Neural progenitor cell (in vitro differentiated cells): ENCODE measurements at regions not wholly inside any gene's neighbourhood (a gene's known extent, or its start where the extent isn't known, plus 50 kb on each side); places are given as distances from the start of the nearest gene placed in this dataset.

Source experiments
- CTCF ChIP-seq: fragments of 200-600 bp; sonication (generic); IDR thresholded peaks from 2 replicates; pipeline ENCODE4 v1.5.1; 2017; ENCODE audit warnings: antibody characterized with exemption, mild to moderate bottlenecking
- EZH2 ChIP-seq: fragments of 200-600 bp; sonication (generic); IDR thresholded peaks from 2 replicates; pipeline ENCODE4 v1.6.1; 2017; ENCODE audit warnings: antibody characterized with exemption, mild to moderate bottlenecking, moderate library complexity
- EZH2phosphoT487 ChIP-seq: fragments of 200-600 bp; sonication (generic); IDR thresholded peaks from 2 replicates; pipeline ENCODE4 v1.6.1; 2017; ENCODE audit warnings: antibody characterized with exemption

- TF ChIP-seq CTCF (no peak), EZH2 (no peak), EZH2phosphoT487 (no peak)
Observed at GRCh38 chr2:234286956-234287355, 209.9 kb downstream of the ARL4C start.
